GM18868 (cell line): ENCODE measurements at regions not wholly inside any gene's neighbourhood (a gene's known extent, or its start where the extent isn't known, plus 50 kb on each side); places are given as distances from the start of the nearest gene placed in this dataset.
A peak's percentile ranks its signal among the peaks of the same experiment; 100 is the strongest.
"Not testable (repeated sequence)": the region's sequence is repeated elsewhere in the genome, so short reads cannot be mapped to it uniquely, and the experiment has no call there.

Experiments used
- ATAC-seq: cut with Tn5 transposase; IDR thresholded peaks from one replicate; pipeline ENCODE4 v1.9.1; 2021; ENCODE audit warnings: mild to moderate bottlenecking, moderate library complexity; ENCODE audit not compliant: unreplicated experiment

- not testable (repeated sequence) for ATAC-seq
Measured at GRCh38 chr4:55696424-55696823, 60.3 kb upstream of the NMU start.

- no peak for ATAC-seq
Measured at GRCh38 chr4:55706541-55706940, 70.4 kb upstream of the NMU start.

- no peak for ATAC-seq
Measured at GRCh38 chr4:55707507-55707906, 71.4 kb upstream of the NMU start.

- ATAC-seq: not testable (repeated sequence)
Measured at GRCh38 chr4:55707991-55708390, 71.9 kb upstream of the NMU start.

GRCh38 chr4:55712835-55713234, 76.7 kb upstream of the NMU start:
- ATAC-seq: not testable (repeated sequence)

- ATAC-seq: no peak
Measured at GRCh38 chr4:55721651-55722050, 85.6 kb upstream of the NMU start.

- no peak for ATAC-seq
Measured at GRCh38 chr4:55722132-55722531, 86.0 kb upstream of the NMU start.

- ATAC-seq: no peak
Measured at GRCh38 chr4:55723403-55723802, 87.3 kb upstream of the NMU start.

GRCh38 chr4:55725057-55725456, 89.0 kb upstream of the NMU start:
- no peak for ATAC-seq

GRCh38 chr4:55727746-55728145, 91.6 kb upstream of the NMU start:
- no peak for ATAC-seq

GRCh38 chr4:55729351-55730279, 90.0 kb upstream of the EXOC1L start:
- ATAC-seq: no peak

- ATAC-seq: no peak
Measured at GRCh38 chr4:55730280-55730931, 89.2 kb upstream of the EXOC1L start.

- ATAC-seq: no peak
Measured at GRCh38 chr4:55731959-55732358, 87.6 kb upstream of the EXOC1L start.

- ATAC-seq: no peak
Measured at GRCh38 chr4:55732864-55733263, 86.7 kb upstream of the EXOC1L start.

- peak; percentile 37 for ATAC-seq
Measured at GRCh38 chr4:55733932-55734331, 85.7 kb upstream of the EXOC1L start.

GRCh38 chr4:55736605-55737183, 82.9 kb upstream of the EXOC1L start:
- ATAC-seq: no peak

GRCh38 chr4:55742655-55743202, 76.9 kb upstream of the EXOC1L start:
- no peak for ATAC-seq

GRCh38 chr4:55744369-55744768, 75.2 kb upstream of the EXOC1L start:
- no peak for ATAC-seq

GRCh38 chr4:55745014-55745413, 74.6 kb upstream of the EXOC1L start:
- ATAC-seq: no peak

- ATAC-seq: no peak
Measured at GRCh38 chr4:55747793-55748192, 71.8 kb upstream of the EXOC1L start.

GRCh38 chr4:55749666-55750065, 69.9 kb upstream of the EXOC1L start:
- ATAC-seq: no peak

- no peak for ATAC-seq
Measured at GRCh38 chr4:55752810-55753209, 66.8 kb upstream of the EXOC1L start.
